ENCODE measurements at regions not wholly inside any gene's neighbourhood (a gene's known extent, or its start where the extent isn't known, plus 50 kb on each side); places are given as distances from the start of the nearest gene placed in this dataset.

- no peak for FAIRE-seq
- intact Hi-C loops (cut with micrococcal nuclease; ENCODE audit: unreplicated experiment), result no loop called here
- H3K79me2 ChIP-seq (ENCODE audit: control insufficient read depth, insufficient read depth, low read length), result no peaks in the 10 kb centered on the region
- 0% methylated on average over 2 of the region's 2 CpGs for WGBS (ENCODE audit: insufficient coverage, insufficient replicate concordance, low lambda C conversion rate, missing lambda C conversion rate)
- H2AFZ ChIP-seq (ENCODE audit: control insufficient read depth, low read depth, low read length), result no peak overlapping the region
- no peak overlapping the region for H3K27ac ChIP-seq (ENCODE audit: control insufficient read depth, insufficient read depth)
- H3K9me3 ChIP-seq (replicated peaks; ENCODE audit: control insufficient read depth, insufficient read depth, low read length), result no peaks in the 10 kb centered on the region
- ChIA-PET RAD21 (ENCODE audit: unreplicated experiment) (no interaction called here), CTCF (interaction anchor here (1.4 kb wide), 1 partner anchor 87 kb away, joined by 4 read pairs; no protein-coding TSS in a partner anchor), SMC1A (ENCODE audit: uncharacterized antibody, unreplicated experiment) (no interaction called here), POLR2A (no interaction called here)
- H3K9ac ChIP-seq (ENCODE audit: control insufficient read depth, insufficient read depth, low read length), result no peak overlapping the region
- H3K36me3 ChIP-seq (ENCODE audit: control insufficient read depth in 2 of 2, insufficient read depth in 2 of 2, low read length in 1 of 2), result no peaks in the 10 kb centered on the region
- no peak overlapping the region for H3K4me2 ChIP-seq (ENCODE audit: control insufficient read depth, insufficient read depth)
- no TSS peak for BruUV-seq (replicated peaks)
- in situ Hi-C loops (cut with MboI), result no loop called here
- no peaks in the 10 kb centered on the region for H4K20me1 ChIP-seq (ENCODE audit: control insufficient read depth, insufficient read depth)
- no peak for TF ChIP-seq PBX3 (IDR thresholded peaks at IDR 0.05; ENCODE audit: insufficient replicate concordance, low read depth, low read length)
- no peak for TF ChIP-seq CBFB (IDR thresholded peaks at IDR 0.05; ENCODE audit: low read depth)
- TF ChIP-seq SUZ12 (IDR thresholded peaks at IDR 0.05; ENCODE audit: unreplicated experiment), result no peak
- no peak for TF ChIP-seq MEF2A (IDR thresholded peaks at IDR 0.05; ENCODE audit: insufficient read depth, low read depth, low read length)
- no peak for TF ChIP-seq EP300 (IDR thresholded peaks at IDR 0.05; ENCODE audit: borderline replicate concordance in 1 of 2, control insufficient read depth in 1 of 2, low read depth in 2 of 2, low read length in 2 of 2)
- TF ChIP-seq KAT2A (conservative IDR thresholded peaks at IDR 0.05; ENCODE audit: control insufficient read depth, low read depth, low read length), result no peak
- TF ChIP-seq BMI1 (IDR thresholded peaks at IDR 0.05; ENCODE audit: borderline replicate concordance), result no peak
- no peak for TF ChIP-seq ATF3 (IDR thresholded peaks at IDR 0.05; ENCODE audit: borderline replicate concordance, extremely low read depth, low read depth, low read length)
- TF ChIP-seq HDAC6 (IDR thresholded peaks at IDR 0.05; ENCODE audit: unreplicated experiment), result no peak
- TF ChIP-seq POLR2AphosphoS2 (IDR thresholded peaks at IDR 0.05; ENCODE audit: low read depth, low read length), result no peak
- no peak for TF ChIP-seq ZNF217 (IDR thresholded peaks at IDR 0.05)
- DNase-seq (ENCODE audit: low read depth, low spot score), result no peak
- no peak for ATAC-seq
- no peaks in the 10 kb centered on the region for H3K27me3 ChIP-seq (replicated peaks in 1 of 2; ENCODE audit: control insufficient read depth in 2 of 2, insufficient read depth in 2 of 2, low read length in 1 of 2)
- no peaks in the 10 kb centered on the region for H3K4me1 ChIP-seq (ENCODE audit: control insufficient read depth, insufficient read depth, low read length)
- H3K4me3 ChIP-seq, result no peak overlapping the region
These were observed 270.0 kb upstream of the FN1 start for GRCh38 chr2:215705771-215706361.
